Mesothelial cell of epicardium (in vitro differentiated cells): ENCODE measurements at regions not wholly inside any gene's neighbourhood (a gene's known extent, or its start where the extent isn't known, plus 50 kb on each side); places are given as distances from the start of the nearest gene placed in this dataset.

Source experiments
- DNase-seq, 2 experiments: peaks; one replicate each; pipeline ENCODE4 v3.0.0; 2021; ENCODE audit warnings: low spot score in 2 of 2; ENCODE audit not compliant: unreplicated experiment in 2 of 2
- H3K27ac Mint-ChIP-seq: 2 replicates; pipeline ENCODE4 v1.8.0; 2021; ENCODE audit warnings: mixed read lengths
- H3K27me3 Mint-ChIP-seq: 2 replicates; pipeline ENCODE4 v1.8.0; 2021; ENCODE audit warnings: low read depth, mixed read lengths
- H3K36me3 Mint-ChIP-seq: 2 replicates; pipeline ENCODE4 v1.8.0; 2021; ENCODE audit warnings: mixed read lengths
- H3K4me1 Mint-ChIP-seq: 2 replicates; pipeline ENCODE4 v1.8.0; 2021; ENCODE audit warnings: mixed read lengths
- H3K4me3 Mint-ChIP-seq: 2 replicates; pipeline ENCODE4 v1.8.0; 2021; ENCODE audit warnings: mild to moderate bottlenecking, moderate library complexity, mixed read lengths
- H3K9me3 Mint-ChIP-seq: 2 replicates; pipeline ENCODE4 v1.8.0; 2021; ENCODE audit warnings: mixed read lengths
- CTCF ChIP-seq: fragments of 200-600 bp; sonication (generic); IDR thresholded peaks from one replicate; pipeline ENCODE4 v1.5.0; 2021; ENCODE audit warnings: antibody characterized with exemption; ENCODE audit not compliant: unreplicated experiment

- Mint-ChIP-seq H3K9me3 (peaks cover 6% of the 10 kb centered on the region), H3K27me3 (no peaks in the 10 kb centered on the region), H3K4me1 (peaks cover 26% of the 10 kb centered on the region), H3K27ac (no peak overlapping the region), H3K36me3 (no peaks in the 10 kb centered on the region), H3K4me3 (no peak overlapping the region)
- DNase-seq: no peak
- no peak for TF ChIP-seq CTCF
Observed at GRCh38 chr5:57833489-57833888, 350.9 kb upstream of the ACTBL2 start.

GRCh38 chr5:57832875-57833274 lies 350.3 kb upstream of the ACTBL2 start:
- no peaks in the 10 kb centered on the region for H3K27me3 Mint-ChIP-seq
- peaks cover 21% of the 10 kb centered on the region for H3K4me1 Mint-ChIP-seq
- H3K4me3 Mint-ChIP-seq: no peak overlapping the region
- no peak for TF ChIP-seq CTCF
- DNase-seq: no peak
- H3K27ac Mint-ChIP-seq: no peak overlapping the region
- H3K9me3 Mint-ChIP-seq: peaks cover 6% of the 10 kb centered on the region
- no peaks in the 10 kb centered on the region for H3K36me3 Mint-ChIP-seq

GRCh38 chr5:57831932-57832331 lies 349.3 kb upstream of the ACTBL2 start:
- Mint-ChIP-seq H3K36me3 (no peaks in the 10 kb centered on the region), H3K27me3 (no peaks in the 10 kb centered on the region), H3K4me3 (no peak overlapping the region), H3K27ac (no peak overlapping the region), H3K9me3 (peaks cover 6% of the 10 kb centered on the region), H3K4me1 (peaks cover 15% of the 10 kb centered on the region)
- TF ChIP-seq CTCF: no peak
- no peak for DNase-seq

- no peak overlapping the region for H3K4me3 Mint-ChIP-seq
- DNase-seq: no peak
- H3K27me3 Mint-ChIP-seq: no peaks in the 10 kb centered on the region
- no peak overlapping the region for H3K27ac Mint-ChIP-seq
- peaks cover 14% of the 10 kb centered on the region for H3K4me1 Mint-ChIP-seq
- H3K9me3 Mint-ChIP-seq: no peaks in the 10 kb centered on the region
- H3K36me3 Mint-ChIP-seq: no peaks in the 10 kb centered on the region
- TF ChIP-seq CTCF: no peak
Observed at GRCh38 chr5:57831090-57831489, 348.5 kb upstream of the ACTBL2 start.

GRCh38 chr5:57828221-57828620 lies 345.6 kb upstream of the ACTBL2 start:
- H3K4me1 Mint-ChIP-seq: peaks cover 5% of the 10 kb centered on the region
- no peaks in the 10 kb centered on the region for H3K36me3 Mint-ChIP-seq
- H3K4me3 Mint-ChIP-seq: no peak overlapping the region
- no peak for TF ChIP-seq CTCF
- DNase-seq: no peak
- H3K27me3 Mint-ChIP-seq: no peaks in the 10 kb centered on the region
- peaks cover 3% of the 10 kb centered on the region for H3K9me3 Mint-ChIP-seq
- no peak overlapping the region for H3K27ac Mint-ChIP-seq

GRCh38 chr5:57825031-57825686 lies 342.5 kb upstream of the ACTBL2 start:
- no peak for DNase-seq
- no peak overlapping the region for H3K4me3 Mint-ChIP-seq
- H3K27ac Mint-ChIP-seq: no peak overlapping the region
- H3K36me3 Mint-ChIP-seq: peaks cover 3% of the 10 kb centered on the region
- H3K9me3 Mint-ChIP-seq: peaks cover 12% of the 10 kb centered on the region
- peaks cover 5% of the 10 kb centered on the region for H3K4me1 Mint-ChIP-seq
- TF ChIP-seq CTCF: no peak
- H3K27me3 Mint-ChIP-seq: no peaks in the 10 kb centered on the region
